Liver (tissue), 8 donors: ENCODE measurements at regions not wholly inside any gene's neighbourhood (a gene's known extent, or its start where the extent isn't known, plus 50 kb on each side); places are given as distances from the start of the nearest gene placed in this dataset.

Experiments used
- DNase-seq: peaks from one replicate; pipeline ENCODE4 v3.0.0-alpha.2; 2017; ENCODE audit warnings: low spot score
- H3K27ac ChIP-seq, 2 donors: one replicate each; pipeline ENCODE4 v1.7.0; 2013; ENCODE audit warnings: inconsistent platforms in 2 of 2, low read length in 2 of 2, control low read depth in 1 of 2, low read depth in 1 of 2, mild to moderate bottlenecking in 1 of 2
- H3K27me3 ChIP-seq, 4 donors: one replicate each; pipeline versions ENCODE4 v1.6.1 to v1.7.0; 2013; ENCODE audit warnings: low read length in 3 of 4, inconsistent platforms in 1 of 4, mild to moderate bottlenecking in 1 of 4, moderate library complexity in 1 of 4; ENCODE audit not compliant: control insufficient read depth in 4 of 4, insufficient read depth in 4 of 4
- H3K36me3 ChIP-seq, 4 donors: one replicate each; pipeline versions ENCODE4 v1.6.1 to v1.7.0; 2013; ENCODE audit warnings: low read length in 3 of 4, mild to moderate bottlenecking in 3 of 4, low read depth in 1 of 4, moderate library complexity in 1 of 4; ENCODE audit not compliant: control insufficient read depth in 4 of 4, insufficient read depth in 3 of 4
- H3K4me1 ChIP-seq, 4 donors: one replicate each; pipeline versions ENCODE4 v1.6.1 to v1.7.0; 2013; ENCODE audit warnings: low read length in 3 of 4, mild to moderate bottlenecking in 3 of 4, moderate library complexity in 1 of 4; ENCODE audit not compliant: control insufficient read depth in 4 of 4, insufficient read depth in 4 of 4
- H3K4me3 ChIP-seq, 3 donors: one replicate each; pipeline versions ENCODE4 v1.6.1 to v1.7.0; 2013; ENCODE audit warnings: low read length in 3 of 3, control low read depth in 1 of 3, low read depth in 1 of 3, mild to moderate bottlenecking in 1 of 3
- H3K9ac ChIP-seq, 2 donors: one replicate each; pipeline ENCODE4 v1.7.0; 2013; ENCODE audit warnings: low read length in 2 of 2, mild to moderate bottlenecking in 2 of 2, moderate library complexity in 2 of 2, control low read depth in 1 of 2, low read depth in 1 of 2
- H3K9me3 ChIP-seq, 4 donors: one replicate each; pipeline versions ENCODE4 v1.6.1 to v1.7.0; 2013; ENCODE audit warnings: low read length in 3 of 4; ENCODE audit not compliant: control insufficient read depth in 4 of 4
- CTCF ChIP-seq: fragments of 150-350 bp; IDR thresholded peaks from 2 replicates; pipeline ENCODE4 v1.5.1; 2017; ENCODE audit warnings: improper control_type of control experiment, low read depth, low read length; ENCODE audit not compliant: missing input control
- EGR1 ChIP-seq, 2 donors: IDR thresholded peaks; 2 replicates each; pipeline ENCODE4 v1.6.1; 2016 to 2018; ENCODE audit warnings: antibody characterized with exemption in 2 of 2, low read depth in 2 of 2
- FOXA1 ChIP-seq: IDR thresholded peaks from 2 replicates; pipeline ENCODE4 v1.6.1; 2016; ENCODE audit warnings: antibody characterized with exemption
- FOXA2 ChIP-seq: IDR thresholded peaks from 2 replicates; pipeline ENCODE4 v1.6.1; 2016; ENCODE audit warnings: antibody characterized with exemption
- GABPA ChIP-seq, 2 donors: IDR thresholded peaks in 1 of 2; conservative IDR thresholded peaks in 1 of 2; 2 replicates each; pipeline ENCODE4 v1.6.1; 2016; ENCODE audit warnings: antibody characterized with exemption in 2 of 2, mild to moderate bottlenecking in 1 of 2, moderate library complexity in 1 of 2
- HNF4G ChIP-seq: IDR thresholded peaks from 2 replicates; pipeline ENCODE4 v1.6.1; 2016; ENCODE audit warnings: antibody characterized with exemption
- MAX ChIP-seq: IDR thresholded peaks from 2 replicates; pipeline ENCODE4 v1.6.1; 2016; ENCODE audit warnings: antibody characterized with exemption
- RAD21 ChIP-seq, 2 donors: IDR thresholded peaks; 2 replicates each; pipeline ENCODE4 v1.6.1; 2016; ENCODE audit warnings: antibody characterized with exemption in 2 of 2, mild to moderate bottlenecking in 2 of 2
- RXRA ChIP-seq, 2 donors: IDR thresholded peaks; 2 replicates each; pipeline ENCODE4 v1.6.1; 2017 to 2018; ENCODE audit warnings: antibody characterized with exemption in 2 of 2, mild to moderate bottlenecking in 1 of 2
- SP1 ChIP-seq: IDR thresholded peaks from 2 replicates; pipeline ENCODE4 v1.6.1; 2018; ENCODE audit warnings: antibody characterized with exemption, mild to moderate bottlenecking
- TAF1 ChIP-seq: conservative IDR thresholded peaks from 2 replicates; pipeline ENCODE4 v1.6.1; 2016; ENCODE audit warnings: antibody characterized with exemption, mild to moderate bottlenecking
- YY1 ChIP-seq: IDR thresholded peaks from 2 replicates; pipeline ENCODE4 v1.6.1; 2016; ENCODE audit warnings: antibody characterized with exemption, mild to moderate bottlenecking
- WGBS: extraction: QIAGEN DNeasy Blood & Tissue Kit; methylation state at CpG from one replicate; pipeline ENCODE4 v1.1.7; 2013; 5-methylcytosine and 5-hydroxymethylcytosine counted together
- TF ChIP-seq, protein P1 (sequence below): IDR thresholded peaks from 2 replicates; pipeline ENCODE4 v1.6.1; 2016; ENCODE audit warnings: antibody characterized with exemption
- TF ChIP-seq, protein P2 (sequence below): IDR thresholded peaks from 2 replicates; pipeline ENCODE4 v1.6.1; 2016; ENCODE audit warnings: antibody characterized with exemption
- donor health status: healthy.
- donor health status: healthy.
- donor health status: healthy.
- donor health status: healthy.
- donor health status: healthy.

DNA sequence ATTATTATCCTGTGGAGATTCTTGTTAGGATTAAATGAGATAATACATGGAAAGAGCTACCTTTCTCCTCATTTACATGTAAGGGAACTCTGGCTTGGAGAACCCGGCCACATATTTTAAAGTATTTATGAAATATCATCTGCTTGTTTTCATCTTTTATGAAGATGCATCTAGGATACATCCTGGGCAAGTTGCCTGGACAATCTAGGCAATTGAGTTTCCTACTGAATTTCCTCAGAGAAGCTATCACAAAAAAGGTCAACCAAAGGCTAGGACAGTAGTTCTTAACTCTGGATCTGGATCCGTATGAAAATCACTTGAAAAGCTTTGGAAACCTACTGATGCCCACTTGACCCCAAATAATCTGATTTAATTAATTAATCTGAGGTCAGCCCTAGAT, 140.7 kb downstream of the MTPAP start:
- no peak for DNase-seq
- Histone ChIP-seq H3K27ac (no peak overlapping the region), H3K4me3 (no peak overlapping the region), H3K9ac (no peak overlapping the region), H3K9me3 (peaks cover 0 to 9% (median 3%) of the 10 kb centered on the region in 4 donors), H3K4me1 (no peaks in the 10 kb centered on the region), H3K27me3 (no peaks in the 10 kb centered on the region), H3K36me3 (no peaks in the 10 kb centered on the region)
- TF ChIP-seq RXRA (IDR thresholded peaks at IDR 0.05) = no peak
- TF ChIP-seq, protein P1, sequence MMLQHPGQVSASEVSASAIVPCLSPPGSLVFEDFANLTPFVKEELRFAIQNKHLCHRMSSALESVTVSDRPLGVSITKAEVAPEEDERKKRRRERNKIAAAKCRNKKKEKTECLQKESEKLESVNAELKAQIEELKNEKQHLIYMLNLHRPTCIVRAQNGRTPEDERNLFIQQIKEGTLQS = no peak
- no peak for TF ChIP-seq CTCF
- TF ChIP-seq, protein P2, sequence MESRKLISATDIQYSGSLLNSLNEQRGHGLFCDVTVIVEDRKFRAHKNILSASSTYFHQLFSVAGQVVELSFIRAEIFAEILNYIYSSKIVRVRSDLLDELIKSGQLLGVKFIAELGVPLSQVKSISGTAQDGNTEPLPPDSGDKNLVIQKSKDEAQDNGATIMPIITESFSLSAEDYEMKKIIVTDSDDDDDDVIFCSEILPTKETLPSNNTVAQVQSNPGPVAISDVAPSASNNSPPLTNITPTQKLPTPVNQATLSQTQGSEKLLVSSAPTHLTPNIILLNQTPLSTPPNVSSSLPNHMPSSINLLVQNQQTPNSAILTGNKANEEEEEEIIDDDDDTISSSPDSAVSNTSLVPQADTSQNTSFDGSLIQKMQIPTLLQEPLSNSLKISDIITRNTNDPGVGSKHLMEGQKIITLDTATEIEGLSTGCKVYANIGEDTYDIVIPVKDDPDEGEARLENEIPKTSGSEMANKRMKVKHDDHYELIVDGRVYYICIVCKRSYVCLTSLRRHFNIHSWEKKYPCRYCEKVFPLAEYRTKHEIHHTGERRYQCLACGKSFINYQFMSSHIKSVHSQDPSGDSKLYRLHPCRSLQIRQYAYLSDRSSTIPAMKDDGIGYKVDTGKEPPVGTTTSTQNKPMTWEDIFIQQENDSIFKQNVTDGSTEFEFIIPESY = no peak
- no peak for TF ChIP-seq EGR1 (IDR thresholded peaks at IDR 0.05; ENCODE audit: low read depth in 2 of 2)
- no peak for TF ChIP-seq MAX
- no peak for TF ChIP-seq SP1
- no peak for TF ChIP-seq TAF1
- no peak for TF ChIP-seq FOXA2
- no peak for TF ChIP-seq HNF4G
- TF ChIP-seq RAD21 (IDR thresholded peaks at IDR 0.05) = no peak
- TF ChIP-seq YY1 = no peak
- no peak for TF ChIP-seq GABPA (IDR thresholded peaks at IDR 0.05 in 1 of 2, conservative IDR thresholded peaks at IDR 0.05 in 1 of 2)
- WGBS = 80% methylated on average over 2 of the region's 2 CpGs

GRCh38 chr10:30207485-30208052, 141.5 kb downstream of the MTPAP start:
- Histone ChIP-seq H3K9ac (no peak overlapping the region), H3K36me3 (no peaks in the 10 kb centered on the region), H3K4me3 (no peak overlapping the region), H3K27me3 (no peaks in the 10 kb centered on the region), H3K9me3 (peaks cover 0 to 9% (median 3%) of the 10 kb centered on the region in 4 donors), H3K27ac (no peak overlapping the region), H3K4me1 (no peaks in the 10 kb centered on the region)
- TF ChIP-seq RAD21 (IDR thresholded peaks at IDR 0.05) = no peak
- peak in 1 of 2 donors; percentile 5 for TF ChIP-seq RXRA (IDR thresholded peaks at IDR 0.05)
- DNase-seq = no peak
- 47% methylated on average over 10 of the region's 10 CpGs for WGBS

DNA sequence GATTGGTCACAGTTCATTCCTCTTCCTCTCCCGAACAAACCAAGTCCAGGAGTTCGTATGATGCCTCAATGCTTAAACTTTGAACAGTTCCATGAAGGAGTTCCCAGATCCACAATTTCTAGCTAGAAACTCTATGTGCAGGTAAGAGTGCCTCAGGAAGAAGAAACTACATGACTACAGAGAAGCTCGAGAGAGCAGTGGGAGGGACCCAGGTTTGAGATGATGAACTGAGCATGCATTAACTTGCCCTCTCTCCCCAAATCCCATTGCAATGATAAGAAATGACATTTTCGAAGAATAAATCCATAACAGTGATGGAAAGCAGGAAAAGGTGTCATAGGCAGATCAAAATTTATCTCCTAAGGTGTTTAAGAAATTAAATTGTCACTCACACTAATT, 140.6 kb upstream of the JCAD start:
- 71% methylated on average over 4 of the region's 4 CpGs for WGBS
- Histone ChIP-seq H3K27me3 (no peaks in the 10 kb centered on the region), H3K36me3 (no peaks in the 10 kb centered on the region), H3K9ac (no peak overlapping the region), H3K27ac (no peak overlapping the region), H3K9me3 (peaks cover 0 to 9% (median 3%) of the 10 kb centered on the region in 4 donors), H3K4me1 (no peaks in the 10 kb centered on the region), H3K4me3 (no peak overlapping the region)
- DNase-seq = no peak
- no peak for TF ChIP-seq SP1
- no peak for TF ChIP-seq TAF1
- no peak for TF ChIP-seq FOXA1
- no peak for TF ChIP-seq CTCF
- TF ChIP-seq GABPA (IDR thresholded peaks at IDR 0.05 in 1 of 2, conservative IDR thresholded peaks at IDR 0.05 in 1 of 2) = no peak
